ENCODE measurements at regions not wholly inside any gene's neighbourhood (a gene's known extent, or its start where the extent isn't known, plus 50 kb on each side); places are given as distances from the start of the nearest gene placed in this dataset.

GRCh38 chr9:88938189-88938588, 53.1 kb upstream of the S1PR3 start:
- Histone ChIP-seq H2AFZ (ENCODE audit: low read depth, low read length, severe bottlenecking) (no peak overlapping the region), H3K4me2 (ENCODE audit: low read depth, low read length, poor library complexity, severe bottlenecking) (no peak overlapping the region), H3K4me3 (ENCODE audit: insufficient read depth, low read length, poor library complexity, severe bottlenecking) (no peak overlapping the region), H3K27ac (ENCODE audit: low read depth, low read length) (no peak overlapping the region), H3K36me3 (ENCODE audit: low read length) (no peaks in the 10 kb centered on the region), H4K20me1 (ENCODE audit: low read depth, low read length) (no peaks in the 10 kb centered on the region), H3K79me2 (ENCODE audit: insufficient read depth, low read length) (no peaks in the 10 kb centered on the region), H3K9me2 (replicated peaks; ENCODE audit: insufficient read depth, low read length) (0 out of 2 replicates have a peak, but pooled peaks cover 3% of the 10 kb centered on the region), H3K9ac (ENCODE audit: low read length) (no peak overlapping the region), H3F3A (ENCODE audit: insufficient read depth) (no peaks in the 10 kb centered on the region), H3K9me3 (ENCODE audit: insufficient read depth, low read length) (no peaks in the 10 kb centered on the region), H3K27me3 (ENCODE audit: low read length) (no peaks in the 10 kb centered on the region)
- TF ChIP-seq EZH2phosphoT487 (conservative IDR thresholded peaks at IDR 0.05; ENCODE audit: low read length) (no peak), CTCF (IDR thresholded peaks at IDR 0.05; ENCODE audit: insufficient read depth, low read length, poor library complexity, severe bottlenecking) (no peak)

Data from SU-DHL-6 (cell line).